ENCODE measurements at regions not wholly inside any gene's neighbourhood (a gene's known extent, or its start where the extent isn't known, plus 50 kb on each side); places are given as distances from the start of the nearest gene placed in this dataset.
"Not testable (repeated sequence)": the region's sequence is repeated elsewhere in the genome, so short reads cannot be mapped to it uniquely, and the experiment has no call there.

DNA sequence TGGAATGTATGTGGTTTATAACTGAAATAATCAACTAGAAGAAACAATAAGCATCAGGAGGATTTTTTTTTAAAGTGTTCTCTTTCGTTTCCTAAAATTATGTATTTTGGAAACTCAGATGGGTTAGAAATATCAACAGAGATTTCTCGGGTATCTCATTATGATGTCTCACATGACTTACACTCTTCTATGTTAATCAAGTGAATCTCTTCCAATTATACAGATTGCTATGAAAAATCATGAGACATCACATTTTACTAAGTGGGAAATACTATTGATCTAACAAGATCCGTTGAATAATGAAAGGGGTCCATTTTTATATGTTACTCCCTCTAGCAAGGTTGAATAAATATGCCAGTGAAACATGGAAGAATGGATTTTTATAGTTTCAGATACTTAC lies 54.7 kb upstream of the NRIP1 start:
- no peak for DNase-seq (ENCODE audit: low spot score)

DNA sequence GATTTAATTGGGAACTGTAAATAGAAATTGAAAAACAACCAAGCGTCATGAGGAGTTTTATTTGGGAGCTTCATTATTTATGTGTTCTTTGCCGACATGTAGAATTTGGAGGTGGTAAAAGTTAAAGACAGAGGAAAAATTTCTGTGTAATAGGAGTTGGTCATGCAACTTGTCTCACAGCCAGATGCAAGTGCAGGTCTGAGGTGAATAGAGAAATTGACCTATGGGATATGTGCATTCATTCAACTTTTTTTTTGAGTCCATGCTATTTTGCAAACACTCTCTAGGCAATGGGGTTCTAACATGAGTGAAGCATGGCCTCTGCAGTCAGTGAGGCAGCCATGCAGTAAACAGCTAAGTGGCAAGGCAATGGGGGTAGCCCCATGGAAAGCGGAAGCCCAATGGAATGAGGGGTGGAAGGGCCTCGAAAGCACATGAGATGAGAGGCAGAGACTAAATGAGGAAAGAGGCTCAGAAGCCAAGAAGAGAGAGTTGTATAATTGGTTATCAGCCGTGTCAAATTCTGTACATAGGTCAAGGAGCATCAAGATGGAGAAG lies 56.4 kb upstream of the NRIP1 start:
- DNase-seq (ENCODE audit: low spot score): no peak

DNA sequence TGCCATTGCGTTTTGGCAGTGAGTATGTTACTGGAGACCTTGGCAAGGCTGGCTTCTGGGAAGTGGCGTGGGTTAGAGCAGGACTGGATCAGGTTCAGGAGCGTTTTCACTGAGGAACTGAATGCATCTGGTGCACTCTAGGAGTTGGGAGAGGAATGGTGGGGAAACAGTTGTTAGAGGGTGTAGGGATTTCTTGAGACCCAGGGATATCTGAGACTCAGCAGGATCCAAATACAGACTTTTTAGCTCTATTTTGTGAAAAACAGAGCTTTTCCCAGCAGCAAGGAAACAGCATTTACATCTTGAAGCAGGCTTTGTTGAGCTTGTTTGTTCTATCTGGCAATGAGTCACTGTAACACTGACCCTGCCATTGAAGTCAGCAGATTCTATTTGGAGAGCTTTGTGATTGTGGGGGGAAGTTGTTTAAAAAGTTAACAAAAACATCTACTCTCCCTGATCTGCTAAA lies 56.9 kb upstream of the NRIP1 start:
- DNase-seq (ENCODE audit: low spot score): no peak

DNA sequence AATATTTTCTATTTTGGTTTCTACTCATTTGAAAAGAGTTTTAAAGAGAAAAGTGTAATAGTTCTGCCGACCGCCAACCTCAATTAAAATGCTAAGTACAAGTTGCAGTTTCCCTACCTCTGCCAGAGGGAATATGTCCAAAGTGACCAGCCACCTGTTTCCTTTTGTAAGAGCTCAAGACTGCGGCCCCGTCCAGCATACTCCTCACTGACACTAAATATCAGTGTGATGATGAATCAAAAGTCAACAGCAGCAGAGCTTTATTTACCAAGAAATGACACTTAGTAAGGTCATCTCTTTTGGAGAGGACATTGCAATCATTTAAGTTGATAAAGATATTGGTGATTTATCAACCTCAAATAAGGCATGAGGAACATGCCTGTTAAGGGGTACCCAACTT lies 57.4 kb upstream of the NRIP1 start:
- DNase-seq (ENCODE audit: low spot score): no peak

DNA sequence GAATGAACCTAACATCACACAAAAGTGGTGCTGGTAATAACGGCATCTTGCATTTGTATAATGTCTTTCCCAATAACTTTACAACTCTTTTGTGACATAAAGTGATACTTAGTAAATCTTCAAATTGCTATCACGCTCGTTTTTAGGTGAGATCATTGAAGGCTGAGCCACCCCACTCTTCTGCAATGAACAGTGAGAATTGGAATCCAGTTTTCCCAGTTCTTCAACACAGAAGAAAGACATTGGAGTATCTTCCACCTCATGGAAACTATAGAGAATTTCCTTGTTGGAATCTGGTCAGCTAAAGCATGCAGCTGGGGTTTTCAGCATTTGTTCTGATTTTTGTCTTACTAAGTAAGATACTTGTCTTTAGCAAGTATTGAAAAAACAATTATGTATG lies 59.9 kb upstream of the NRIP1 start:
- DNase-seq (ENCODE audit: low spot score): no peak

DNA sequence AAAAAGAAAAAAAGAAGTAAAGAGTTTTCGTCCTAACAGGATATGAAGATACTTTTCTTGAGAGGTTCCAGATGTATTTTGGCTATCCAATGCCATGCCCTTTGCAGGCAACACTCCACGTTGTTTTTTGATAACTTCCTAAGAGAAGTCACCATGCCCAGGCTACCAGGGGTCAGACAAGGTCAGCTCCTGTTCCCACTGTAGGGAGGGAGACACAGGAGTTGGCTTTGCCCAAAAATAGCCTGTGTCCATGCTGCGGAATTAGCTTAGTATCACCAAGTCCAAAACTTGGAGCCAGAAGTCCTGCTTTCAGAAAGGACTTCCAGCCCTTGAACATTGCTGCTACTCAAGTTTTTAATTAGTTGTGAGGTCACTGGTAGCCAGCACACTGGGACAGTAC lies 62.1 kb upstream of the NRIP1 start:
- DNase-seq (ENCODE audit: low spot score): no peak

DNA sequence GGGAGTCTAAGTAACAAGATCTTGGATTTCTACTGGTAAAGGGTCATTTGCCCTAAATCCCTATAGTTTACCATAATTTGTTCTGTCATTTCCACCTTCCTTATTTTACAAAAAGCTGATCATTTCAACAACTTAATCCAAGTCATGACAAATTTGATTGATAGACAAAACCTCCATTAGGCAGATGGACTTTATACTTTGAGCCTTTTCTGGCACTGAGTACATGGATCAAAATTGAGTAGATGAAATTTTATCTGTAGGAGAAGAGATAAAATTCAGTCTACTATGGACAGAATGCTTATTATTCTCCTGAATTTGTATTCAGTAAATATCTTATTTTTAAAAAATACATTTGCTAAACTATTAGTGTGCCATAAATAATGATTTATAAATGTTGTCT lies 62.6 kb upstream of the NRIP1 start:
- no peak for DNase-seq (ENCODE audit: low spot score)

DNA sequence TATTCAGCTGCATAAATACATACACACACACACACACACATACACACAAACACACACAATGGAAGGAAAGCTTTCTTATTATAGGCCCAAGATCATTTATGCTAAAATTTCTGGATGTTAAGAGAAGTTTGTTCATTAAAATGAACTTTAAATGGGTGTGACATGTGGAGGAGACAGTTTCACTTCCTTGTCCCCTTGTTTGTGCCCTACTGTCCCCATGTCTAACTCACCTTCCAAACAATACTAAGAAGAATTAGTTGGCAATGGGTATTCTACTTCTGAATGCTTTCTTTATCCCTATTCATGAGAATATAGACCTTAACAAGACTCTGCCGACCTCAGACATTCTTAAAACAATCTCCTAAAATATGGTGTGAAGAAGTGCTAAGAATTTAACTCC lies 63.5 kb upstream of the NRIP1 start:
- no peak for DNase-seq (ENCODE audit: low spot score)

DNA sequence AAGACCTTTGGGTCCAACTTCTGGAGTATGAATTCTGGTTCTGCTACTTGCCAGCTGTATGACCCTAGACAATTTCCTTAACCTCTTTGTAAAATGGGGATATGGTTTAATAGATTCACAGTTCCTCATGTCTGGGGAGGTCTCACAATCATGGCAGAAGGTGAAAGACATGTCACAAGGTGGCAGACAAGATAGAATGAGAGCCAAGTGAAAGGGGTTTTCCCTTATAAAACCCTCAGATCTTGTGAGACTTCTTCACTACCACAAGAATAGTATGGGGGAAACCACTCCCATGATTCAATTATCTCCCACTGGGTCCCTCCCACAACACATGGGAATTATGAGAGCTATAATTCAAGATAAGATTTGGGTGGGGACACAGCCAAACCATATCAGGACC lies 63.9 kb upstream of the NRIP1 start:
- DNase-seq (ENCODE audit: low spot score): not testable (repeated sequence)

DNA sequence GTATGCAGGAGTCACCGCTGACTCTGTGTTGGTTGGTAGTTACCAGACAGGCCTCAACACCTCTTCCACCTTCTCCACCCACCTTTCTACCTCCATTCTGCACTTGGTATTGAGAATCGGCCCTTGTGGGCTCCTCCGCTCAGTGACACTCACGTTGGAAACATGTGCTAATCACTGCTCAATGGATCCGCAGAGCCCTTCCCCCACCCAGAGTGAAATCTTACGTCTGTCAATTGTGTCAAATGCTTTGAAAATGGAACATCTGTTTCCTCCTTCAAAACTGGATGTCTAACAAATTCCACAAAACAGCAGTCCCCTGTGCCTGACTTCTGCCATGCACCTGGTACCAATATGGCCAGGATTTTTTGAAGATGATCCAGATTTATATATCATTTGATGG lies 65.5 kb upstream of the NRIP1 start:
- DNase-seq (ENCODE audit: low spot score): no peak

DNA sequence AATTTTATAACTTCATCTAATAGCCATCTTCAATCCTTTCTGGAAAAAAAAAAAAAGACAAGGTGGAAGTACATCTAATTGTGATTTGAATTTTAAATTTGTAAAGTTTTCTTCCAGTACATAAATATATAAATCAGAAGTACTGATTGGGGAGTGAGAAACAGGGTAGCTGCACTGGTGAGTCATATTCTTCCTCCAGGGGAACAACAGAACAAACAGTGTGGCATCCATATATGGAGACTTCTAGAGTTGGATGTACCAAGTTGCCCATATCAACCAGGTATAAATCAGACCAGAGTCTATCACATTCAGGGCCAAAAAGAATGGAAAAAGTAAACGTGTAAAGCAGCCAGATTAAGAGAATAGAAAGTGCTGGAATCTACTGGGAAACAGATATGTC lies 66.0 kb upstream of the NRIP1 start:
- DNase-seq (ENCODE audit: low spot score): no peak

DNA sequence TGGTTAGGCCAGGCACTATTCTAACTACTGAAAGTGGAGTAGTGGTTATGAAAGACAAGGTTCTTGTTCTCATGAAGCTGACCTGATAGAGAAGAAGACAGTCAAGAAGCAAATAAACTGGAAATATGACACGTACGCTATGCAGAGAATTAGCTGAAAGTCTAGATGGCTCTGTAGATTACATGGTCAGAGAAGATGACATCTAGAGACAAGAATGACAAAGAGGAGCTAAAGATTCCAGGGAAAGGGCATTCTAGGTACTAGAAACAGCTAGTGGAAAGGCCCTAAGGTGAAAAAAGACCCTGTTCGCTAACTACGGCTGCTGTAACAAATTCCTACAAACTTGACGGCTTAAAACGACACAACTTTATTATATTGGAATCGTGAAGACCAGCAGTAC lies 68.0 kb upstream of the NRIP1 start:
- DNase-seq (ENCODE audit: low spot score): no peak

DNA sequence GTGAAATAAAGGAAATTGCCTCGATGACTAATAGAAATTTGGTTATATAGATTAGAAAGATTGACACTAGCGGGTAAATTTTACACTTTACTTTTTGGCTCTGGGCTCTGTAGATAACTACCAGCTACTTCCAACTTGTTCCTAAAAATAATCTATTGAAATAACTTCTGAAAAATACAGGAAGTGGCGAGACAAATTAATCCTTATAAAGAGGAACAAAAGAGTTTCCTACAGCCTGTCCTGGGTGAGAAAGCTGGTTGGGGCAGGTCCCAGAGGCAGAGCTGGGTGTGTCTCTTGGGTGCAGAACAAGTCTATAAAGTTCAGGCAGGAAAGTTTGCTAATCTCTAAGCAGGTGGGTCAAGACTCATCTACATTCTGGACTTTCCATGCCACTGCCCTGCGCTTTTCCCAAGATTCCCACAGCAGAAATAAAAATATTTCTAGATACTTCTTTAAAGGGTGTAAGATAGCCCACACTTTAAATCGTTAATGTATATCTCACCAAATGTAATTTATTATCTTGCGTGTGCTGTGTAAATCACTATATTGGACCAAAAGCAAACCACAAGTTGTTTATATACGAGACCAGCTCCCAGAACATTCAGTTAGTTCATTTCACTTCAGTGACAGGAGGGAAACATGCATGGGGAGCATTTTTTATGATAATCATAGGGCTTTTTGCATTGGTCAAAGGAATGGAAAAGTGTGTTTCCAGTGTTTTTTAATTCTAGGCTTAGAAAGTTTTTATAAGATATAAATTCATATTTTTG lies 70.1 kb upstream of the NRIP1 start:
- no peak for DNase-seq (ENCODE audit: low spot score)

DNA sequence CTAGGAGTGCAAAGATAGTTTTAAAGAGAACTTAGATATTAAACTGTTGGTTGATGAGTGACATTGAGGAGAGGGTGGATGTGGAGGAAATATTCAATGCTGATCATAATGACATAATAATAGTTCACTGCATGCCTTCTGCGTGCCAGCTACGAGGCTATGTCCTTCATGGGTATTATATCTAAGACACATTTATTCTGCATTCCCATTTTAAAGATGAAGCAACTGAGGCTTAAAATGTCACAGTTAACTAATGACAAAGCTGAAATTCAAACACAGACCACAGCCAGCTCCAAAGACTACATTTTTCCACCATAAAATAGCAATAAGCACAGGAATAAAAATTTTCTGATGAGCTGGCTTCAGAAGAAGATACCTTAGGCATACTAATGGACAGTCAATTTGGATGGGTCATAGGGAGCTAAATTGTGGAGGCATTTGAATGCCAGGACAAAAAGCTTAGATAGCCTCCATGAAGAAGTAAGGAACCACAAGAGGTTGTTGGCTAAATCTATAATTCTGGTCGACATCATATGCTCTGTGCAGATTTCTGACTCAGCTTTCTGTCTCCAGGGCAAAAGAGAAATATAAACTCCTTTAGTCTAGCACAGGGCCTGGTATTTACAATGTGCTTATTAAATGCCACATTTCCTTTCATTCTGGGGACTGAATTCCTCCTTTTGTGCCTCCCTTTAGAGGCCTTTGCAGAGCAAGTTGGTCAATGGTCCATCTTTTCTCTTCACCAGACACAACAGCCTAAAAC lies 71.2 kb upstream of the NRIP1 start:
- no peak for DNase-seq (ENCODE audit: low spot score)

DNA sequence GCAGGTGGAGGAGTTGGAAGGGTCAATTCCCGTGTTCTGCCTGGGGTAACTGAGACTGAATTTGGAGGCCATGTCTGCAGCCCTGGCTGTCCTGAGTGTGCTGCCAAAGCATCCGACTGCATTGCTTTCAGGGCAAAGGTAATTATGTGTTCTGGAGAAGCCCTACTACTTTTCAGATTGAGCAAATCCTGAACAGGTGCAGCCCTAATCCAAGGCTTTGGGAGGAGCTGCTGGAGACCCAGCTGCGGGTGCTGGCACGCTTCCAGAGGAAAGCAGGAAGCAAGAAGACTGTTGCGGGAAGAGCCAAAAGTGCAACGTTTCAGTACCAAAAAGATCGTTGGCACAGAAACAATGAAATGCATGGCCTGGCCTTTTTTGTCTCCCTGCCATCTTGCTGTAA lies 73.7 kb upstream of the NRIP1 start:
- DNase-seq (ENCODE audit: low spot score): no peak

DNA sequence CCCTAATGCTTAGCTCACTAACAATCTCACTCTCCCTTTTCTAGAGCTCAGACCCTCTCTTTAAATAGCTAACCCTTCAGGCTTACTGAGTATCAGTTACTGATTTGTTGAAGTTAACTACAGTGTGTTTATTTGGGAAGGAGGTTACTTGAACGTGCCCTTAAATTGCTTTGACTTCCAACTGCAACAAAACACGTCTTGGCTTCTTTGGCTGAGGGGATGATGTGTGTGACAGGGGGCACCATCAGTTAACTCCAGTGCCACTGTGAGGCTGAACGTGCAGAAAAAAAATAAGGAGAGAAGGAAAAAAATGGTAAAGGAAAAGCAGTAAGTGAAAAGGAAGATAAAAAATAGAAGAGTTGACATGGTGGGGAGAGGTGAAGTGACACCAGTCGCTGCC lies 75.1 kb upstream of the NRIP1 start:
- DNase-seq (ENCODE audit: low spot score): no peak

DNA sequence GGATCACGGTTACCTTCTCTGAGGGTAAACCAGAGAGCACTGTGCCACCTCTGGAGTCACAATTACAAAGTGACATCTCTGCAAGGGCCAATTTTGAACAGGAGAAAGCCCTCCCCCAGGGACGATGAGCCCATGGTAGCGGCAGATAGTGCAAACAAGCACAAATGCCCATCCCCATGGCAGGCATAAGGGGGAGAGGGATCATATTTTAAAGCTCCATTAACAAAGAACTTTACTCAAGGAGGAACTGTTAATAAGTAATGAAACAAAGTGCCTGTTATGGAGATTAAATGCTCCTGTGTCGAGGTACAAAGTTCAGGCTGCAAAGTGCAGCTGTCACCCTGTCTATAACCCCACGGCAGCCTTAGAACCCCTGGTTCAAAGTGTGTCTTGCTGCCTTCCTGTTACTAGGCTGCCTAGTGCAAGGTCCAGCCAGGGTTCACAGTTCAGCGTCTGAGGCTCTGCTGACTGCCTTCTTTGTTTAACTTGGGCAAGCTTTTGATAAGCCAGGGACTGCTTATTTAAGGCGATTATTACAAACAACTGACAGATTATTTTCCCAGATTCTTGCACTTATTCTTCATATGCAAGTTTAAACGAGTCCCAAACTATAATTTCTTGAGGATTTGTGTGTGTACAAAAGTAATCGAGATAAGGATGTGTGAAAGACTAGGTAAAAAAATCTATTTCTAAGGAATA lies 75.7 kb upstream of the NRIP1 start:
- DNase-seq (ENCODE audit: low spot score): no peak

DNA sequence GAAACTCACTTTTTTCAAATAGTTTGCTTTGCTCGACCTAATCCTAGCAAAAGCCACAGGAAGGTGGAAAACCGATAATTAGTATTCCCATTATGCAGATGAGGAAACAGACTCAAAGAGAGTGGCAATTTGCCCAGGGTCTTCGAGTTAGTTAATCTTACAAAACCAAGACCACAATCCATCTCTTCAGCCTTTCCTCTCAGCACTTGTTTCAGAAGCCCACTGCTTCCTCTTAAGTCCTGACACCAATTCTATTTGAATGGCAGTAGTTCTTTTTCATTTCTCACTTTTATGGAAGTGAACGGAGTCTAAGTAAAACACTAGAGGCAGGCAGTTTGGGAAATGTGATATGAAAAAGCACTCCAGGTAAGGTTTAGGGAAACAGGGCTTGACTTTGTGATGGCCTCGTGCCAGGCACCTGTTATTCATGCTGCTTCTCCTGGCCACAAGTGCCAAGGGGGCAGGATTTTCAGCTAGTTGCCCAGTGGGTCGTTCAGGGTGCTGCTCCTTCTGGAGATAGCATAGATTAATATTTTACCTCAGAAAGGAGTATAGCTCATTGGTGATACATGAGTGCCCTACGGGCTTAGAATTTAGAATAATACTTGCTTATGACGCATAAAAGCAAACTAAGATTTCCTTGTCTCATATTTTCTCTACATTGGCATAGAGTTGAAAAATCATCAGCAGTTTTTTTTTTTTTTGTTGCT lies 76.6 kb upstream of the NRIP1 start:
- DNase-seq (ENCODE audit: low spot score): no peak

DNA sequence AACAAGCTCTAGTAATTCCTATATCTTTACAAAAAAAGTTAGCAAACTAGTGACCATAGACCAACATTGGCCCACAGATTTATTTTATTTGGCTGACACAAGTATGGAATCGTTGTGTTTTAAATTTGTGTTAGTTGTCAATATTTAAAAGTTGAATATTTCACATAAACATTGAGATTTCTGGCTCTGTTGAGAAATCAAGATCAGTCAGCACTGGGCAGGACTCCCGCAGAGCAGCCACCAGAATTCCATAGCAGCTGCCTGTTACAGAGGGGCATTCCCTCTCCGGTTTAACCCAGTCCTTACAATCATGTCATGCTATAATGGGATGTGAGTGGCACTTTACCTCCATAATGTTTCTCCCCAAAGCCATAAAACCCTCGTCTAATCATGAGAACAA lies 79.2 kb upstream of the NRIP1 start:
- DNase-seq (ENCODE audit: low spot score): no peak

DNA sequence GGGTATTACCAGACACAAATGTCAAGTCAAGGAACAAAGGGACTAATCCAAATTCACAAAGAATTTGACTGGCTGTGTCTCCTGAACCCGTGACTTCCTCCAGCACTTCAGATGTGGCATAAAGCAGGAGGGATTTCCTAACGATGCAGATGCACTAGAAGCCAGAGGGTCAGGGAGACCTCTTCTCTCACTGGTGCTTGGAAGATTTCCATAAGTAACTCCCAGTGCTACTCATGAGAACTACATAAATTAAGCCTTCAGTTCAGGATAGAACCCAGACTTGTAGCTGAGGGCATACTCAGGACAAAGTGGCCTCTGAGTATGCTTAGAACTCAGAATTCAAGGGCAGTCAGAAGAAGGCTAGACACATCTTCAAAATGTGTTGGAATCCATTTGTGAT lies 83.6 kb upstream of the NRIP1 start:
- DNase-seq (ENCODE audit: low spot score): no peak

DNA sequence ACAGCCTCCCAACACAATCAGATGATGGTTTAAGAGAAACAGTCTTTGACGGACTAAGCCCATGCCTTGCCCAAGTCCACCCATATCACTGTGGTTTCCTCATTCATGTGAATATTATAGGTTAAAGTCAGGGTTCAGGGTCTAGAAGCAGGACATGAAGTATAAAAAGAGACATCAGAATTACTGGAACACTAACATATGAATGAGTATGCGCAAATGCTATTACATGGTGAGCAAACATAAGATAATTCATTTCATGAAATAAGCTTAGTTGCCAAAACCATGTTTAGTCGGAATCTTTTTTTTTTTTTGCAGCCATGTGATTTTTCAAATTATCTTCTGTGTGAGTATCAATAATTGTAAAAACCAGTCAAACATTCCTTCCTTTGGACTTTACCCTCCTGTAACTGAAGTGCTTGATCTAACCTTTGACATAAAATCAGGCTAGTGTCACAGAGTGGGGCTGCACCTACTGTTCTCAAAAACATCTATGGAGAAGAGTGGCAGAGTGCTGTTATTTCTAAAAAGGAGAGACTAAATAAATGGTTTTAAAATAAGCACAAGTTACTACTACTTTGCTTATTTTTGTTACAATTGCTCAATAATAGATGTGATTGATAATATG lies 84.9 kb upstream of the NRIP1 start:
- no peak for DNase-seq (ENCODE audit: low spot score)
